Mammary epithelial cell (primary cell): ENCODE measurements at regions not wholly inside any gene's neighbourhood (a gene's known extent, or its start where the extent isn't known, plus 50 kb on each side); places are given as distances from the start of the nearest gene placed in this dataset.

ENCODE experiments used
- EZH2 ChIP-seq: IDR thresholded peaks from 2 replicates; pipeline ENCODE4 v1.6.1; 2012; ENCODE audit warnings: low read length, inconsistent platforms, borderline replicate concordance
- TF ChIP-seq, protein P1 (sequence below), 2 donors: IDR thresholded peaks in 1 of 2; conservative IDR thresholded peaks in 1 of 2; 2 replicates each; pipeline ENCODE4 v1.5.1; 2011 to 2012; ENCODE audit warnings: inconsistent platforms in 2 of 2, low read length in 2 of 2, mild to moderate bottlenecking in 2 of 2, control low read depth in 1 of 2, low read depth in 1 of 2; ENCODE audit not compliant: insufficient read depth in 1 of 2; ENCODE audit errors: extremely low read depth in 1 of 2

DNA sequence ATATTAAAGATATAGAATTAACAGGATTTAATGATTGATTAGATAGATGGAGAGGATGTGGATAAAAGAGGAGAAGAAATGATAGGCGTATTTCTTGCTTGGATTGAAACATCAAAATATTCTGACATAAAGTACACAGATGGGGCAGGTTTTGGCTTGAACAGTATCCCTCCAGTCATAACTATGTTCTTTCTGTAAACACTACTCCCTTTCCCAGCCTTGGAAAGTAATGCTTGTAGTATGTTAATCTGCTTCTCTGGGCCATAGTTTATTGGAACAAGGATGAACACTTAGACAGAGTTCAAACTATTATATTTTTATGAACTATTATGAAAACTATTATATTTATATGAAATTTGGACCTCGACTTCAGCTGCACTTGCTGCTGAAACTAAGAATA lies 419.2 kb downstream of the AASDHPPT start:
- TF ChIP-seq, protein P1, sequence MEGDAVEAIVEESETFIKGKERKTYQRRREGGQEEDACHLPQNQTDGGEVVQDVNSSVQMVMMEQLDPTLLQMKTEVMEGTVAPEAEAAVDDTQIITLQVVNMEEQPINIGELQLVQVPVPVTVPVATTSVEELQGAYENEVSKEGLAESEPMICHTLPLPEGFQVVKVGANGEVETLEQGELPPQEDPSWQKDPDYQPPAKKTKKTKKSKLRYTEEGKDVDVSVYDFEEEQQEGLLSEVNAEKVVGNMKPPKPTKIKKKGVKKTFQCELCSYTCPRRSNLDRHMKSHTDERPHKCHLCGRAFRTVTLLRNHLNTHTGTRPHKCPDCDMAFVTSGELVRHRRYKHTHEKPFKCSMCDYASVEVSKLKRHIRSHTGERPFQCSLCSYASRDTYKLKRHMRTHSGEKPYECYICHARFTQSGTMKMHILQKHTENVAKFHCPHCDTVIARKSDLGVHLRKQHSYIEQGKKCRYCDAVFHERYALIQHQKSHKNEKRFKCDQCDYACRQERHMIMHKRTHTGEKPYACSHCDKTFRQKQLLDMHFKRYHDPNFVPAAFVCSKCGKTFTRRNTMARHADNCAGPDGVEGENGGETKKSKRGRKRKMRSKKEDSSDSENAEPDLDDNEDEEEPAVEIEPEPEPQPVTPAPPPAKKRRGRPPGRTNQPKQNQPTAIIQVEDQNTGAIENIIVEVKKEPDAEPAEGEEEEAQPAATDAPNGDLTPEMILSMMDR (conservative IDR thresholded peaks at IDR 0.05 in 1 of 2, IDR thresholded peaks at IDR 0.05 in 1 of 2; ENCODE audit: extremely low read depth in 1 of 2, insufficient read depth in 1 of 2, low read depth in 1 of 2, low read length in 2 of 2), result no peak
- TF ChIP-seq EZH2, result no peak
